SK-N-SH (cell line): ENCODE measurements at regions not wholly inside any gene's neighbourhood (a gene's known extent, or its start where the extent isn't known, plus 50 kb on each side); places are given as distances from the start of the nearest gene placed in this dataset.

Experiments used
- CTCF ChIA-PET: fragments of 300-600, 350-600 bp; formaldehyde crosslinking; extraction: SDS; loops from one replicate; lab custom pipeline; 2021; lab: Yijun Ruan, JAX
- POLR2A ChIA-PET: fragments of 350-600 bp; sonication (Branson Sonifier 250); formaldehyde crosslinking; extraction: SDS; loops from one replicate; lab custom pipeline; 2020; ENCODE audit warnings: antibody characterized with exemption, inconsistent platforms; lab: Yijun Ruan, JAX
- DNase-seq: peaks from one replicate; pipeline ENCODE4 v3.0.0; 2012
- H2AFZ ChIP-seq: fragments of 200-600 bp; sonication (generic); 2 replicates; pipeline ENCODE4 v1.8.1; 2016; ENCODE audit warnings: antibody characterized with exemption, mild to moderate bottlenecking, low read depth
- H3F3A ChIP-seq: fragments of 200-600 bp; sonication (generic); replicated peaks from 2 replicates; pipeline ENCODE3; 2016; ENCODE audit warnings: antibody characterized with exemption, mild to moderate bottlenecking; ENCODE audit not compliant: insufficient read depth
- H3K27ac ChIP-seq, 2 experiments: fragments of 200-500 bp in 1 of 2; fragments of 200-600 bp in 1 of 2; sonication (Bioruptor generic) in 1 of 2; sonication (generic), shearing (Covaris generic) in 1 of 2; 2 replicates each; pipeline versions ENCODE4 v1.5.1 to v1.6.1; 2014 to 2016; ENCODE audit warnings: low read depth in 2 of 2, inconsistent platforms in 1 of 2, low read length in 1 of 2, mild to moderate bottlenecking in 1 of 2, mixed read lengths in 1 of 2
- H3K27me3 ChIP-seq: fragments of 200-600 bp; sonication (generic), shearing (Covaris generic); 2 replicates; pipeline ENCODE4 v1.6.1; 2016; ENCODE audit warnings: mixed run types; ENCODE audit not compliant: insufficient read depth
- H3K36me3 ChIP-seq, 2 experiments: fragments of 200-500 bp in 1 of 2; fragments of 200-600 bp in 1 of 2; sonication (Bioruptor generic) in 1 of 2; sonication (generic) in 1 of 2; replicated peaks in 1 of 2; 2 replicates each; pipeline versions ENCODE3 to v1.5.1; 2014 to 2016; ENCODE audit warnings: low read length in 1 of 2, mild to moderate bottlenecking in 1 of 2; ENCODE audit not compliant: insufficient read depth in 2 of 2, control insufficient read depth in 1 of 2
- H3K4me1 ChIP-seq, 2 experiments: fragments of 200-500 bp in 1 of 2; fragments of 200-600 bp in 1 of 2; sonication (Bioruptor generic) in 1 of 2; sonication (generic), shearing (Covaris generic) in 1 of 2; 2 replicates each; pipeline versions ENCODE4 v1.5.1 to v1.6.1; 2014 to 2016; ENCODE audit warnings: low read depth in 1 of 2, low read length in 1 of 2, mixed run types in 1 of 2; ENCODE audit not compliant: insufficient read depth in 2 of 2, control insufficient read depth in 1 of 2
- H3K4me2 ChIP-seq: fragments of 200-600 bp; sonication (generic), shearing (Covaris generic); 2 replicates; pipeline ENCODE4 v1.6.1; 2017; ENCODE audit warnings: mixed run types
- H3K4me3 ChIP-seq, 2 experiments: fragments of 200-500 bp in 1 of 2; fragments of 200-600 bp in 1 of 2; sonication (Bioruptor generic) in 1 of 2; sonication (generic), shearing (Covaris generic) in 1 of 2; 2 replicates each; pipeline versions ENCODE4 v1.5.1 to v1.8.1; 2014 to 2016; ENCODE audit warnings: low read depth in 2 of 2, inconsistent platforms in 1 of 2, low read length in 1 of 2, mild to moderate bottlenecking in 1 of 2, mixed read lengths in 1 of 2, moderate library complexity in 1 of 2
- H3K79me2 ChIP-seq: fragments of 200-600 bp; sonication (generic); 2 replicates; pipeline ENCODE4 v1.8.1; 2017; ENCODE audit warnings: mild to moderate bottlenecking; ENCODE audit not compliant: insufficient read depth
- H3K9ac ChIP-seq: fragments of 200-600 bp; sonication (generic); 2 replicates; pipeline ENCODE4 v1.6.1; 2017; ENCODE audit warnings: mixed run types
- H3K9me2 ChIP-seq: fragments of 200-600 bp; sonication (generic); 2 replicates; pipeline ENCODE4 v1.6.1; 2017; ENCODE audit warnings: mixed run types
- H3K9me3 ChIP-seq: fragments of 200-600 bp; sonication (generic); 2 replicates; pipeline ENCODE4 v1.6.1; 2017; ENCODE audit warnings: mixed run types, mild to moderate bottlenecking, moderate library complexity
- H4K20me1 ChIP-seq: fragments of 200-600 bp; sonication (generic); 2 replicates; pipeline ENCODE4 v1.6.1; 2017; ENCODE audit warnings: mild to moderate bottlenecking, mixed run types; ENCODE audit not compliant: insufficient read depth
- CHD2 ChIP-seq: fragments of 150-350 bp; IDR thresholded peaks from 2 replicates; pipeline ENCODE4 v1.6.1; 2018; ENCODE audit warnings: low read length; ENCODE audit not compliant: partially characterized antibody
- CTCF ChIP-seq: fragments of 200-600 bp; sonication (generic); IDR thresholded peaks from 2 replicates; pipeline ENCODE4 v1.6.1; 2017; ENCODE audit warnings: antibody characterized with exemption, mild to moderate bottlenecking, moderate library complexity
- FOSL2 ChIP-seq: IDR thresholded peaks from 2 replicates; pipeline ENCODE4 v1.4.0; 2012; ENCODE audit warnings: low read depth, mild to moderate bottlenecking, moderate library complexity, borderline replicate concordance
- GABPA ChIP-seq: IDR thresholded peaks from 2 replicates; pipeline ENCODE4 v1.4.0; 2012; ENCODE audit warnings: low read depth, mild to moderate bottlenecking
- MAX ChIP-seq: IDR thresholded peaks from 2 replicates; pipeline ENCODE4 v1.4.0; 2012; ENCODE audit warnings: low read depth
- MEF2A ChIP-seq: IDR thresholded peaks from 2 replicates; pipeline ENCODE4 v1.4.0; 2012; ENCODE audit warnings: low read depth, borderline replicate concordance
- MXI1 ChIP-seq: IDR thresholded peaks from 2 replicates; pipeline ENCODE4 v1.6.1; 2012; ENCODE audit warnings: mild to moderate bottlenecking, low read depth, low read length, improper control_type of control experiment
- NRF1 ChIP-seq: IDR thresholded peaks from 2 replicates; pipeline ENCODE4 v1.6.1; 2012; ENCODE audit warnings: low read depth, mild to moderate bottlenecking, low read length
- REST ChIP-seq: IDR thresholded peaks from 2 replicates; pipeline ENCODE4 v1.6.1; 2012; ENCODE audit warnings: mild to moderate bottlenecking, low read depth, low read length, moderate library complexity
- RFX5 ChIP-seq: IDR thresholded peaks from 2 replicates; pipeline ENCODE4 v1.6.1; 2012; ENCODE audit warnings: mild to moderate bottlenecking, improper control_type of control experiment, low read length
- SIN3A ChIP-seq: IDR thresholded peaks from 2 replicates; pipeline ENCODE4 v1.6.1; 2012; ENCODE audit warnings: low read depth, mild to moderate bottlenecking, low read length, moderate library complexity, borderline replicate concordance
- SMC3 ChIP-seq: IDR thresholded peaks from 2 replicates; pipeline ENCODE4 v1.6.1; 2012; ENCODE audit warnings: low read depth, low read length, improper control_type of control experiment
- TCF12 ChIP-seq: IDR thresholded peaks from 2 replicates; pipeline ENCODE4 v1.4.0; 2012
- TEAD4 ChIP-seq: IDR thresholded peaks from 2 replicates; pipeline ENCODE4 v1.4.0; 2012; ENCODE audit warnings: mild to moderate bottlenecking, borderline replicate concordance; ENCODE audit not compliant: insufficient read depth
- USF1 ChIP-seq: IDR thresholded peaks from 2 replicates; pipeline ENCODE4 v1.4.0; 2012; ENCODE audit warnings: low read depth, borderline replicate concordance
- USF2 ChIP-seq: fragments of 150-350 bp; IDR thresholded peaks from 2 replicates; pipeline ENCODE4 v1.6.1; 2017; ENCODE audit warnings: antibody characterized with exemption, low read length, low read depth, borderline replicate concordance
- YY1 ChIP-seq: IDR thresholded peaks from 2 replicates; pipeline ENCODE4 v1.4.0; 2012; ENCODE audit warnings: low read depth, mild to moderate bottlenecking
- ZBTB33 ChIP-seq: IDR thresholded peaks from 2 replicates; pipeline ENCODE4 v1.4.0; 2012; ENCODE audit warnings: low read depth, borderline replicate concordance
- WGBS: methylation state at CpG from one replicate; pipeline ENCODE4 v1.1.6; 2017; ENCODE audit warnings: low lambda C conversion rate; 5-methylcytosine and 5-hydroxymethylcytosine counted together

GRCh38 chr20:43365691-43366090 lies 92.0 kb upstream of the SRSF6 start:
- ChIA-PET POLR2A (no interaction called here), CTCF (no interaction called here)
- Histone ChIP-seq H3K9me3 (no peaks in the 10 kb centered on the region), H3K4me1 (peaks cover 0 to 4% of the 10 kb centered on the region in 2 experiments; a peak in 1 of 4 replicates), H3K9me2 (no peaks in the 10 kb centered on the region), H3K27me3 (no peaks in the 10 kb centered on the region), H3K4me2 (no peak overlapping the region), H3K4me3 (no peak overlapping the region), H3F3A (no peaks in the 10 kb centered on the region), H3K79me2 (no peaks in the 10 kb centered on the region), H3K9ac (no peak overlapping the region), H3K27ac (no peak overlapping the region), H2AFZ (no peak overlapping the region), H3K36me3 (no peaks in the 10 kb centered on the region), H4K20me1 (no peaks in the 10 kb centered on the region)
- 31% methylated on average over 10 of the region's 10 CpGs for WGBS
- TF ChIP-seq NRF1 (no peak), ZBTB33 (no peak)
- DNase-seq, result no peak

GRCh38 chr20:43364001-43364400 lies 93.7 kb upstream of the SRSF6 start:
- Histone ChIP-seq H3K79me2 (no peaks in the 10 kb centered on the region), H3K27ac (no peak overlapping the region), H3K36me3 (no peaks in the 10 kb centered on the region), H3K27me3 (no peaks in the 10 kb centered on the region), H2AFZ (no peak overlapping the region), H3K4me3 (no peak overlapping the region), H4K20me1 (no peaks in the 10 kb centered on the region), H3K4me1 (peaks cover 0 to 4% of the 10 kb centered on the region in 2 experiments; a peak in 1 of 4 replicates), H3F3A (no peaks in the 10 kb centered on the region), H3K4me2 (no peak overlapping the region), H3K9me3 (no peaks in the 10 kb centered on the region), H3K9me2 (no peaks in the 10 kb centered on the region), H3K9ac (no peak overlapping the region)
- no peak for DNase-seq
- TF ChIP-seq CHD2 (no peak), SMC3 (no peak), MEF2A (no peak), SIN3A (no peak), USF2 (no peak), CTCF (no peak), TEAD4 (no peak), FOSL2 (no peak), MAX (no peak), TCF12 (no peak), MXI1 (no peak), REST (no peak), RFX5 (no peak), GABPA (no peak), USF1 (no peak), YY1 (no peak), NRF1 (no peak)
- TF ChIP-seq, all 33 proteins: peak for 0
- 51% methylated on average over 8 of the region's 8 CpGs for WGBS
- ChIA-PET POLR2A (no interaction called here), CTCF (interaction anchor here (1.9 kb wide), 1 partner anchor 26 kb away, joined by 5 read pairs; no protein-coding TSS in a partner anchor)
